GM18502 (cell line): ENCODE measurements at regions not wholly inside any gene's neighbourhood (a gene's known extent, or its start where the extent isn't known, plus 50 kb on each side); places are given as distances from the start of the nearest gene placed in this dataset.
"Not testable (repeated sequence)": the region's sequence is repeated elsewhere in the genome, so short reads cannot be mapped to it uniquely, and the experiment has no call there.

ENCODE experiments used
- ATAC-seq: cut with Tn5 transposase; IDR thresholded peaks from one replicate; pipeline ENCODE4 v1.9.1; 2021; ENCODE audit warnings: mild to moderate bottlenecking; ENCODE audit not compliant: unreplicated experiment, poor library complexity

- no peak for ATAC-seq
These were observed 89.7 kb upstream of the ANTXRL start for GRCh38 chr10:46197050-46197449.

DNA sequence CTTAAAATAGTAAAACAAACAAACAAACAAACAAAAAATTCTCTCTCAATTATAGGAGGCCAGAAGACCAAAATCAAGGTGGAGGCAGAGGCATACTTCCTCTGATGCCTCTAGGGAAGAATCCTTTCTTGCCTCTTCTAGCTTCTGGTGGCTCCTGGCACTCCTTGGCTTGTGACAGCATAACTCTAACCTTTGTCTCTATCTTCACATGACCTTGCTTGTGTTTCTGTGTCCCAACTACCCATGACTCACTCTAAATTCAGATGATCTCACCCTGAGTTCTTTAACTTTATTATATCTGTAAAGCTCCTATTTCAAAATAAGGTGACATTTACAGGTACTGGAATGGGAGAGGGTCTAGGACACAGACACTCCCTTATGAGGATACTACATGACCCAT lies 88.3 kb upstream of the ANTXRL start:
- ATAC-seq = no peak

- ATAC-seq = not testable (repeated sequence)
These were observed 84.4 kb upstream of the ANTXRL start for GRCh38 chr10:46202405-46202804.

DNA sequence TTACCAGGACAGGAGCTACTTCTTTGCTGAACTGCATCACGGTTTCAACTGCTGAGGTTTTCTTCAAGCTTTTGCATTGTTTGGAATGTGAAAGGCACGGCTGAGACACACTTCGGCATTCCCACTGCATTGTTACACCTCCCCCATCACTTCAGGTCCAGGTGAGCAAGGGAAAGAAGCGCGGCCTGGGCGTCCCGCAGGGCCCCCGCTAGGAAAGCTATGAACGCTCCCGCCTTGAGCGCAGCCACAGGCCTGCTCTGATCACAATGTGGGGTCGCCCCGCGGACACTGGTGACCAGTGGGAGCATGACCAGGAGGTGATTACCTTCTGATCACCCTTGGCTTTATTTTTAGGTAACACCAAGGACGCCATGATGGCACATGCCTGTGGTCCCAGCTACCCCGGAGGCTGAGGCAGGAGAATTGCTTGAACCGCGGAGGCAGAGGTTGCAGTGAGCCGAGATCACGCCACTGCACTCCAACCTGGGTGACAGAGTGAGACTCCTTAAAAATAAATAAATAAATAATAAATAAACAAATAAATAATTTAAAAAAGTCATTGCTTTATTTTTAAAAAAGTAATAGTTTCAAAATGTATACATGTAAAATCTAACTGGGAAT lies 82.2 kb upstream of the ANTXRL start:
- not testable (repeated sequence) for ATAC-seq

- not testable (repeated sequence) for ATAC-seq
These were observed 76.4 kb upstream of the ANTXRL start for GRCh38 chr10:46210427-46210826.

DNA sequence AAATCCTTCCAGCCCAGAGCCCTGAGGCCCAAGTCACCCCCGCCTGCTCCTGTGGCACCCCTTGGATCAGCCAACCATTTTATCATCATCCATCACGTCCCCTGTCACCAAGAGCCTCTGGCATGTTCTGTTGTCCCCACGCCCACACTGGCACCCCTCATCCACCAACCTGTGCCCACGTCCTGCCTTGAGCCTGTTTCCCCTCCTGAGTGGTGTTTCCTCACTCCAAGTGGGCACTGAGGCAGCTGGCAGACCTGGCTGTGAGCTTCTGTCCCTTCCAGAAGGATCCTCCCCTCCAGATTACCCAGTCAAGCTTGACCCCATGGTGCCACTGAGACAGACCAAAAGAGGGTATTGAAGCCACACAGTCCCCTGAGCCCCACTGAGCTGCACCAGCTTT lies 71.4 kb upstream of the ANTXRL start:
- ATAC-seq = no peak

DNA sequence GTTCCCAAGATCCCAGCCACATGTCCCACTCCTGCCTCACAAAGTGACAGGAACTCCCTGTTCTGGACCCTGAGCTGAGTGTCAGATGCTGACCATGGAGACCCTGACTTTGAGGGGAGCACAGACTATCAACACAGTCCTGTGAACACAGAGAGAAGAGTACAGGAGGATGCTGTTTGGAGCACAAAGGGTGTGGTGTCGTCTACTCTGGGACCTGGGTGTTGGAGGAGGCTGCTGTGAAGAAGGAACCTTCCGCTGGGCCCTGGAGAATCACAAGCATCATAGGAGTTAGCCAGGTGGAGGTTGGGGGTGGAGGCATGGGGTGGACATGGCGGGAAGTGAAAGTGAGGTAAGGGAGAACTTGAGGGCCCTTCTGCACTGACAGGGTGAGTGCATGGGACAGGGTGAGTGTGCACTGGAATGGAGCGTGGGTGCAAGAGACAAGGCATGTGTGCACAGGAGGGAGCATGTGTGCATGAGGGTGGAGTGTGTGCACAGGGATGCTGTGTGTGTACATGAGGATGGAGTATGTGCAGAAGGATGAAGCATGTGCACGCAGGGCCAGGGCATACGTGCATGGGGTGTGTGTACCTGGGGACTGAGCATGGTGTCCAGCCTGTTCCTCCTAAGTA lies 70.7 kb upstream of the ANTXRL start:
- no peak for ATAC-seq

- ATAC-seq = no peak
These were observed 69.7 kb upstream of the ANTXRL start for GRCh38 chr10:46216836-46217751.

DNA sequence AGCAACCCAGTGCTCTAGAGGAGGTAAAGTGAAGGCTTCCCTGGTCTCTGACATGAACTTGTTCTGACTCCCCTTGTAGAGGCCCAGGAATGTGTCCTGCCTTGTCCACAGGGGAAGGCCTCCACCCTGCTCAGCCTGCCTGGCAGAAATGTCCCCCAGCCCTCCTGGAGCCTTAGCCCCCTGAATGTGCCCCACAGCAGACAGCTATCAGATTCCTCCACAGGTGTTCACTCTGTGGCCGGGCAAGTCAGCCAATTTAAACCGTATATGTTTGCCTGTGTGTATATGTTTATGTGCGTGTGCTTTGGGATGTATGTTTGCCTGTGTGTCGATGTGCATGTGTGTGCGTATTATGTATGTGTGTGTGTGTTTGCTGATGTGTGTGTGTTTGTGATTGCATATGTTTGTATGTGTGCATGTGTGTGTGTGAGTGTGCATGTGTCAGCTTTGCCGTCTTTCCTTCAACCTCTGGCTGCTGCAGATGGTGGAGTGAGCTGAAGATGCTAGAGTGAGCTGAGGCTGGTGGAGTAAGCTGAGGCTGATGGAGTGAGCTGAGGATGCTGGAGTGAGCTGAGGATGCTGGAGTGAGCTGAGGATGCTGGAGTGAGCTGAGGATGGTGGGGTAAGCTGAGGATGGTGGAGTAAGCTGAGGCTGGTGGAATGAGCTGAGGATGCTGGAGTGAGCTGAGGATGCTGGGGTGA lies 68.9 kb upstream of the ANTXRL start:
- no peak for ATAC-seq

DNA sequence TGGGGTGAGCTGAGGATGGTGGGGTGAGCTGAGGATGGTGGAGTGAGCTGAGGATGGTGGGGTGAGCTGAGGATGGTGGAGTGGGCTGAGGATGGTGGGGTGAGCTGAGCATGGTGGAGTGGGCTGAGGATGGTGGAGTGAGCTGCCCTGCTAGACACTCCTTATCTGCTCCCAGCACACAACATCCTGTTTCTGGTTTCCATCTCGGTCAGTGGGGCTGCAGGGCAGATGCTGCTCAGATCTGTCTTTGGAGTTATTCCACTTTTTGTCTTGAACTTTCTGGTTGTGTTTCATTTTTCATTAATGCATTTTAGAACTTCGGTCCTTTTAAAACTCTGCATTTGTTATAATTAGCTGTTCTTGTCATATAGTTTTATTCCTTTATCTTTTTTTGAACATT lies 67.9 kb upstream of the ANTXRL start:
- ATAC-seq = no peak

GRCh38 chr10:46219431-46219990 lies 67.3 kb upstream of the ANTXRL start:
- not testable (repeated sequence) for ATAC-seq

DNA sequence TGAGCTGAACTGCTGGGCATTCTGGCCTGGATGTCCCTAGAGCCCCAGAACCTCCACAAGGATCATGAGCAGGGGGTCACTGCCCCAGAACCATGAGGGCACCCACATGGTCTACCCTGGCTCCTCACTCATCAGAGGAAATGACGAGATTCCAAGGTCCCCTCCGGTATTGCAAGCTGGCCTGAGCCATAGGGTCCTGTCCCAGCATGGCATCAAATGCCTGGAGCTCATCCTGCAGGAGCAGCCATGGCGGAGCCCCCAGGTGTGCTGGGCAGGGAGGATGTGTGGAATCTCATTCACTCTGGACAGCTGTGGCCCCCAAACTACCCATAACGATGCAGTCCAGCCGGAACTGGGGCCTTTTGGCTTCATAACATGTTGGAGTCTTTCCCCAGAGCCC lies 66.6 kb upstream of the ANTXRL start:
- ATAC-seq = no peak

GRCh38 chr10:46220872-46221538 lies 65.8 kb upstream of the ANTXRL start:
- ATAC-seq = no peak

DNA sequence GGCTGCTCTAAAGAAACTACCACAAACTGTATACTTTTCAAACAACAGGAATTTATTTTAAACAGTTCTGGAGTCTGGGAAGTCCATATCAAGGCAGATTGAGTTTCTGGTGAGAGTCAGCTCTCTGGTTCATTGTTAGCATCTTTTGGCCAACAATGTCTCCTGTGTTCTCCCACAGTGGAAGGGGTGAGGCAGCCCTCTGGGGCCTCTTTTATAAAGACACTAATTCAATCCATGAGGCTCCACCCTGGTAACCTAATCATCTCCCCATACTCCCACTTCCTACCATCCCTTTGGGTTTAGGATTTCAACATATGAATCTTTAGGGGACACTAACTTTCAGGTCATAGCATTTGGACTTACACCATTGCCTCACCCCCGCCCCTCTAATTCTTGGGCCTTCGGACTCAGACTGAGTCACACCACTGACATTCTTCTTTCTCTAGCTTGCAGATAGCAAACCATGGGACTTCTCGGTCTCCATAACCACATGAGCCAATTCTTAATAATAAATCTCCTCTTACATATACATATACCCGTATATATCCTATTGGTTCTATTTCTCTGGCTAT lies 64.3 kb upstream of the ANTXRL start:
- ATAC-seq = no peak

DNA sequence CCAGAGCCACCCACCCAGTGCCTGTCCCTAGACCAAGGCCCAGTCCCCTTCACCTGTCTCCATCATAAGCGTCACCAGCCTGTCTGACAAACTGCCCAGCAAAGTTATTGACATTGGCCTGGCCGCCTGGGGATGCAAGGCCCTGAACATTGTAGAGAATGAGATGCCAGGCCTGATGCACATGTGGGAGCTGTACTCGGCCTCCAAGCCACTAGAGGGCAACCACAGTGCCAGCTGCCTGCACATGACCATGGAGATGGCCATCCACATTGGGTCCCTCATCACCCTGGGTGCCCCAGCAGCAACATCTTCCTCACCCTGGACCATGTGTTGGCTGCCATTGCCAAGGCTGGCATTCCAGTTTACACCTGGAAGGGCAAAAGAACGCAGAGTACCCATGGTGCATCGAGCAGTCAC lies 63.7 kb upstream of the ANTXRL start:
- ATAC-seq = no peak

DNA sequence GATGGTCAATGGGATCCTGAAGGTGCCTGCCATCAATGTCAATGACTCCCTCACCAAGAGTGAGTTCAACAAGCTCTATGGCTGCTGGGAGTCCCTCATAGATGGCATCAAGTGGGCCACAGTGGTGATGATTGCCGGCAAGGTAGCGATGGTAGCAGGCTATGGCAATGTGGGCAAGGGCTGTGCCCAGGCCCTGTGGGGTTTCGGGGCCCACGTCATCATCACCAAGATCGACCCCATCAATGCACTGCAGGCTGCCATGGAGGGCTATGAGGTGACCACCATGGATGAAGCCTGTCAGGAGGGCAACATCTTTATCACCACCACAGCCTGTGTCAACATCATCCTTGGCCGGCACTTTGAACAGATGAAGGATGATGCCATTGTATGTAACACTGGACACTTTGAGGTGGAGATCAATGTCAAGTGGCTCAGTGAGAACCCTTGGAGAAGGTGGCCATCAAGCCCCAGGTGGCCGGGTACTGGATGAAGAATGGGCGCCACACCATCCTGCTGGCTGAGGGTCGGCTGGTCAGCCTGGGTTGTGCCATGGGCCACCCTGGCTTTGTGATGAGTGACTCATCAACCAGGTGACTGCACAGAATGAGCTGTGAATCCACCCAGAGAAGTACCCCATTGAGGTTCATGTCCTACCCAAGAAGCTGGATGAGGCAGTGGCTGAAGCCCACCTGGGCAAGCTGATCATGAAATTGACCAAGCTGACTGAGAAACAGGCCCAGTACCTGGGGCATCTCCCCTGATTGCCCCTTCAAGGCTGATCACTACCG lies 63.0 kb upstream of the ANTXRL start:
- no peak for ATAC-seq

GRCh38 chr10:46224414-46224682 lies 62.4 kb upstream of the ANTXRL start:
- ATAC-seq = no peak

- no peak for ATAC-seq
These were observed 61.2 kb upstream of the ANTXRL start for GRCh38 chr10:46225597-46225996.

DNA sequence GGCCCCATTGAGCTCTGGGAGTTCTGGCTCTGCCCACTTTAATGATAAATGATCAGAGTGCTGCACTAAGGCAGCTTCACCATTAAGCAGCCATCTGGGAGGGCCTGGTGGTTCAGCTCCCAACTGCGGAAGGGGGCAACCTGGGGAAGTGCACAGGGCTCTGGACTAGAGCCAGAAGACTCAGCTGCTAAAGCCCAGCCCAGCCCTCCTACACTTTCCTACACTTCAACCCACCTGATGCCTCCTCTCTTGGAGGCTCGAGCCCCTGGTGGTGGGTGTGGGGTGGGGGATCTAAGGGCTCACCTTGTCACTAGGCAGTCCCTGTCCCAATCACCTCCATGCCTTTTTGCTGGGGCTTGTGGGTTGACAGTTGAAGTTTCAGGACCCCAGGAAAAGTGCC lies 60.6 kb upstream of the ANTXRL start:
- no peak for ATAC-seq
